ENCODE measurements at regions not wholly inside any gene's neighbourhood (a gene's known extent, or its start where the extent isn't known, plus 50 kb on each side); places are given as distances from the start of the nearest gene placed in this dataset.
A peak's percentile ranks its signal among the peaks of the same experiment; 100 is the strongest.
"Not testable (repeated sequence)": the region's sequence is repeated elsewhere in the genome, so short reads cannot be mapped to it uniquely, and the experiment has no call there.

DNA sequence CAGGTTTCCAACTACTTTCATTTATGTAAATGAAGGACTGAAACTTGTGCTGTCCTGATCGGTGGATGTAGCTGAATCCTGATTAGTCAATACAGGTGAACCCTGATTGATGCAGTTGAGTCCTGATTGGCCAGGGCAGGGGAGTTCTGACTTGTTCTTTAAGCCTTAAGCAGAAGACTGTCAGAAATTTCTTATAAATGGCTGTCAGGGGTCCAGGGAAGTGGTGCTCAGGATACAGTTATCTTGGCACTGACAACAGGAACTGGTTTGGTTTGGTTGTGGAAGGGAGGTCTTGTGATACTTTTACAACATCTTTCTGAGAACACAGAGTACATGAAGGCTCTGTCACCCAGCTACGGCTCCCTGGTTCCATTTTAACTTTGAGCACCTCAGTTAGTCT, 132.1 kb downstream of the KCNJ12 start:
- H3K27ac ChIP-seq (replicated peaks), result no peak overlapping the region
- TF ChIP-seq, protein P1, sequence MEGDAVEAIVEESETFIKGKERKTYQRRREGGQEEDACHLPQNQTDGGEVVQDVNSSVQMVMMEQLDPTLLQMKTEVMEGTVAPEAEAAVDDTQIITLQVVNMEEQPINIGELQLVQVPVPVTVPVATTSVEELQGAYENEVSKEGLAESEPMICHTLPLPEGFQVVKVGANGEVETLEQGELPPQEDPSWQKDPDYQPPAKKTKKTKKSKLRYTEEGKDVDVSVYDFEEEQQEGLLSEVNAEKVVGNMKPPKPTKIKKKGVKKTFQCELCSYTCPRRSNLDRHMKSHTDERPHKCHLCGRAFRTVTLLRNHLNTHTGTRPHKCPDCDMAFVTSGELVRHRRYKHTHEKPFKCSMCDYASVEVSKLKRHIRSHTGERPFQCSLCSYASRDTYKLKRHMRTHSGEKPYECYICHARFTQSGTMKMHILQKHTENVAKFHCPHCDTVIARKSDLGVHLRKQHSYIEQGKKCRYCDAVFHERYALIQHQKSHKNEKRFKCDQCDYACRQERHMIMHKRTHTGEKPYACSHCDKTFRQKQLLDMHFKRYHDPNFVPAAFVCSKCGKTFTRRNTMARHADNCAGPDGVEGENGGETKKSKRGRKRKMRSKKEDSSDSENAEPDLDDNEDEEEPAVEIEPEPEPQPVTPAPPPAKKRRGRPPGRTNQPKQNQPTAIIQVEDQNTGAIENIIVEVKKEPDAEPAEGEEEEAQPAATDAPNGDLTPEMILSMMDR (IDR thresholded peaks at IDR 0.05; ENCODE audit: insufficient read depth, low read length), result no peak
- TF ChIP-seq, protein P2, sequence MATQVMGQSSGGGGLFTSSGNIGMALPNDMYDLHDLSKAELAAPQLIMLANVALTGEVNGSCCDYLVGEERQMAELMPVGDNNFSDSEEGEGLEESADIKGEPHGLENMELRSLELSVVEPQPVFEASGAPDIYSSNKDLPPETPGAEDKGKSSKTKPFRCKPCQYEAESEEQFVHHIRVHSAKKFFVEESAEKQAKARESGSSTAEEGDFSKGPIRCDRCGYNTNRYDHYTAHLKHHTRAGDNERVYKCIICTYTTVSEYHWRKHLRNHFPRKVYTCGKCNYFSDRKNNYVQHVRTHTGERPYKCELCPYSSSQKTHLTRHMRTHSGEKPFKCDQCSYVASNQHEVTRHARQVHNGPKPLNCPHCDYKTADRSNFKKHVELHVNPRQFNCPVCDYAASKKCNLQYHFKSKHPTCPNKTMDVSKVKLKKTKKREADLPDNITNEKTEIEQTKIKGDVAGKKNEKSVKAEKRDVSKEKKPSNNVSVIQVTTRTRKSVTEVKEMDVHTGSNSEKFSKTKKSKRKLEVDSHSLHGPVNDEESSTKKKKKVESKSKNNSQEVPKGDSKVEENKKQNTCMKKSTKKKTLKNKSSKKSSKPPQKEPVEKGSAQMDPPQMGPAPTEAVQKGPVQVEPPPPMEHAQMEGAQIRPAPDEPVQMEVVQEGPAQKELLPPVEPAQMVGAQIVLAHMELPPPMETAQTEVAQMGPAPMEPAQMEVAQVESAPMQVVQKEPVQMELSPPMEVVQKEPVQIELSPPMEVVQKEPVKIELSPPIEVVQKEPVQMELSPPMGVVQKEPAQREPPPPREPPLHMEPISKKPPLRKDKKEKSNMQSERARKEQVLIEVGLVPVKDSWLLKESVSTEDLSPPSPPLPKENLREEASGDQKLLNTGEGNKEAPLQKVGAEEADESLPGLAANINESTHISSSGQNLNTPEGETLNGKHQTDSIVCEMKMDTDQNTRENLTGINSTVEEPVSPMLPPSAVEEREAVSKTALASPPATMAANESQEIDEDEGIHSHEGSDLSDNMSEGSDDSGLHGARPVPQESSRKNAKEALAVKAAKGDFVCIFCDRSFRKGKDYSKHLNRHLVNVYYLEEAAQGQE (IDR thresholded peaks at IDR 0.05; ENCODE audit: insufficient replicate concordance, low read depth), result no peak
- TF ChIP-seq POLR2AphosphoS5 (IDR thresholded peaks at IDR 0.05; ENCODE audit: low read depth), result no peak
- no peak for TF ChIP-seq SPI1 (IDR thresholded peaks at IDR 0.05; ENCODE audit: borderline replicate concordance, low read depth)
- TF ChIP-seq GABPA (IDR thresholded peaks at IDR 0.05; ENCODE audit: low read depth), result no peak
- DNase-seq (ENCODE audit: low read depth in 1 of 2, low spot score in 1 of 2), result no peak
- peaks cover 13% of the 10 kb centered on the region for H3K27me3 ChIP-seq (ENCODE audit: insufficient read depth, poor library complexity, severe bottlenecking)
- H3K4me3 ChIP-seq (replicated peaks; ENCODE audit: insufficient read depth, low read length), result no peak overlapping the region

DNA sequence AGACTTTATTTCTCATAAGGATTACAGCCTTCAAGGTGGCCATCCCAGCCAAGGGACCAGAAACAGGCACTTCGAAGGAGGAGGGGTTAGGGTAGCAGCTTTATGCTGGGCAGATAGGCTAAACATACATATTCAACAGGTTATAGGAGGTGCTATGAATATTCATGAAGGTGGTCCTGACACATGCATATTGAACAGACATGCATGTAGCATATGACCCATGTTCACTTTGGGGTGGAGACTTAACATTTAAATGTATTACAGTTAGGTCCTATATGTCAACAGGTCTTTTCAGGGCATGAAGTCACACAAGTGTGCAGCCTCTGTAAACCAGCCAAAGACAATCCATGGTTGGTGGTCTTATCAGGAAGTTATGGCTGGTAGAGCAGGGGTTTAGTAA, 133.2 kb downstream of the KCNJ12 start:
- not testable (repeated sequence) for H3K27ac ChIP-seq (replicated peaks); H3K4me3 ChIP-seq (replicated peaks; ENCODE audit: insufficient read depth, low read length); DNase-seq (ENCODE audit: low read depth in 1 of 2, low spot score in 1 of 2)
- H3K27me3 ChIP-seq (ENCODE audit: insufficient read depth, poor library complexity, severe bottlenecking), result peaks cover 13% of the 10 kb centered on the region

DNA sequence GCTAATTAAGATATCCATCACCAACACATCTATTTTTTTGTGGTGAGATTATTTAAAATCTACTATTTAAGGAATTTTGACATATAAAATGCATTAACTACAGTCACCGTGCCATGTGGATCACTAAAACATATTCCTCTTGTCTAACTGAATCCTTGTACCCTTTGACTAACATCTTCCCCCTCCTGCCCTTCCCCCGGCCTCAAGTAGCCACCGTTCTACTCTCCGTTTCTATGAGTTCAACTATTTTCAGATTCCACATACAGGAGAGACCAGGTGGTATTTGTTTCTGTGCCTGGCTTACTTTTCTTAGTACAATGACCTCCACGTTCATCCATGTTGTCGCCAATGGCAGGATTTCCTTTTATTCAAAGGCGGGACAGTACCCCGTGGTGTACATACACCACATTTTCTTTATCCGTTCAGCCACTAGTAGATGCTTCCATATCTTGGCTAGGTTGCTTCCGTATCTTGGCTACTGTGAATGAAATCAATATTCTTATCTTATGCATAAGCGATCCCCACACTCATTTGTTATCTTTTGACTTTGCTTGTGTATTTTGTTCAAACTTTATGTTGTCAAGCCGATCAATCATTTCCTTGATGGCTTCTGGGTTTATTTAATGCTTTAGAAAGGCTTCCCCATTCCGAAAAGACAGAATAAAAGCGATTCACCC, 134.7 kb downstream of the KCNJ12 start:
- H3K4me3 ChIP-seq (replicated peaks; ENCODE audit: insufficient read depth, low read length), result no peak overlapping the region
- H3K27me3 ChIP-seq (ENCODE audit: insufficient read depth, poor library complexity, severe bottlenecking), result peaks cover 13% of the 10 kb centered on the region
- TF ChIP-seq POLR2AphosphoS5 (IDR thresholded peaks at IDR 0.05; ENCODE audit: low read depth) (no peak), GABPA (IDR thresholded peaks at IDR 0.05; ENCODE audit: low read depth) (no peak), SPI1 (IDR thresholded peaks at IDR 0.05; ENCODE audit: borderline replicate concordance, low read depth) (no peak)
- TF ChIP-seq, protein P1 (IDR thresholded peaks at IDR 0.05; ENCODE audit: insufficient read depth, low read length), result no peak
- TF ChIP-seq, protein P2 (IDR thresholded peaks at IDR 0.05; ENCODE audit: insufficient replicate concordance, low read depth), result no peak
- H3K27ac ChIP-seq (replicated peaks), result no peak overlapping the region
- DNase-seq (ENCODE audit: low read depth in 1 of 2, low spot score in 1 of 2), result no peak

DNA sequence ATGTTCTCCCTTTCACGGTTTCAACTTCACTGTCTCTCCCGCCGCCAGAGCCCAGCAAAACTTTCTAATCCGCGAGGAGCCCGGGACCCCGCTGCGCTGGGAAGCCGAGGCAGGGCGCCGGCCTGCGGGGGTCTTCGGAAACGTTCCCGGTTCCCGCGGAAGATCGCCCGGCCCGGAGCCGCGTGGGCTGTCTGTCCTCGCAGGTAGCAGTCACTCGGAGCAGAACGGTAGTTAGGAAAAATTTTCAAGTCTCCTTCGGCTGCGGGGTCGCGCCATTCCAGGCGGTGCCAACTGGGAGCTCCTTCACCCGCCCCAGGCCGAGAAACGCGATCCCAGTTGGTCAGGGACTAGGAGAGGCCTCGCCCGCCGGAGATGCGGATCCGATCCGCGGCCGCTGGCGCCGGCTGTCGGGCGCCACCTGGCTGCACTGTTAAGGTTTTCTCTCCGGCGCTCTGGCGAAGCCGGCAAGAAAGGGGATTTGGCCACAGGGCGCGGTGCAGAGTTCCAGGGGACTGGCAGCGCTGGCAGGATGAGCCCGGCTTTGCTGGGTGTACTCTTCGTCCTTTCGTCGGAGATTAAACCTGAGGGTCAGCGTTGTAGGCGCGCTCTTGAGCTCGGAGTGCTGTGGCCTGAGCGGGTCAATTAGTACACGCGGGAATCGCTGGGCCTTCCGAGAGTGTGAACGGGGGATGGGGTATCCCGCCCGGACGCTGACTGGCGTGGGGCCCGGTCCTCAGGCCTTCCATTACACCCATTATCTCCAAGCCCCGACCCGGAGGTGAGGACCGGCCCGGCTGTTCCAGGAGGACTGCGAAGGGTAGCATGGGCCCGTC, 135.4 kb downstream of the KCNJ12 start:
- Histone ChIP-seq H3K27me3 (ENCODE audit: insufficient read depth, poor library complexity, severe bottlenecking) (peaks cover 13% of the 10 kb centered on the region), H3K4me3 (replicated peaks; ENCODE audit: insufficient read depth, low read length) (no peak overlapping the region; the same call in 1 of the 2 replicates), H3K27ac (replicated peaks) (no peak overlapping the region)
- TF ChIP-seq SPI1 (IDR thresholded peaks at IDR 0.05; ENCODE audit: borderline replicate concordance, low read depth) (no peak), POLR2AphosphoS5 (IDR thresholded peaks at IDR 0.05; ENCODE audit: low read depth) (no peak), GABPA (IDR thresholded peaks at IDR 0.05; ENCODE audit: low read depth) (no peak)
- TF ChIP-seq, protein P2 (IDR thresholded peaks at IDR 0.05; ENCODE audit: insufficient replicate concordance, low read depth), result no peak
- TF ChIP-seq, protein P1 (IDR thresholded peaks at IDR 0.05; ENCODE audit: insufficient read depth, low read length), result no peak
- DNase-seq (ENCODE audit: low read depth in 1 of 2, low spot score in 1 of 2), result peak; percentile 8 to 56
